ENCODE measurements at regions not wholly inside any gene's neighbourhood (a gene's known extent, or its start where the extent isn't known, plus 50 kb on each side); places are given as distances from the start of the nearest gene placed in this dataset.

GRCh38 chr10:3992382-3993178, 207.6 kb upstream of the KLF6 start:
- Histone ChIP-seq H3K23me2 (ENCODE audit: insufficient read length, low read depth, low read length, poor library complexity, severe bottlenecking) (no peaks in the 10 kb centered on the region), H3K18ac (ENCODE audit: insufficient read length, low read depth, low read length) (no peak overlapping the region), H2BK20ac (ENCODE audit: low read depth, low read length, poor library complexity, severe bottlenecking) (no peak overlapping the region), H3K9ac (ENCODE audit: extremely low read depth, insufficient read length, low read length) (no peak overlapping the region), H4K8ac (replicated peaks; ENCODE audit: insufficient read length, low read depth, low read length) (no peak overlapping the region), H3K4me2 (ENCODE audit: insufficient read depth, insufficient read length, low read length) (no peak overlapping the region), H2AFZ (ENCODE audit: low read length) (no peak overlapping the region), H2BK15ac (ENCODE audit: low read depth, low read length) (no peak overlapping the region), H2BK12ac (ENCODE audit: insufficient read length, low read depth, low read length) (no peak overlapping the region), H3K4ac (ENCODE audit: low read depth, low read length) (no peak overlapping the region), H3K79me1 (ENCODE audit: insufficient read depth, low read depth, low read length, poor library complexity, severe bottlenecking) (no peaks in the 10 kb centered on the region), H2BK120ac (ENCODE audit: low read depth, low read length, poor library complexity, severe bottlenecking) (no peak overlapping the region), H2BK5ac (ENCODE audit: insufficient read length, low read length) (no peak overlapping the region), H3T11ph (ENCODE audit: low read length) (no peak overlapping the region), H4K20me1 (ENCODE audit: control insufficient read depth, insufficient read depth, insufficient read length) (no peaks in the 10 kb centered on the region), H4K91ac (ENCODE audit: insufficient read length, low read depth, low read length) (no peak overlapping the region), H3K27ac (ENCODE audit: insufficient read length, low read depth, low read length) (no peak overlapping the region), H3K79me2 (ENCODE audit: insufficient read depth, low read length) (no peaks in the 10 kb centered on the region), H3K27me3 (ENCODE audit: insufficient read depth, low read length) (no peaks in the 10 kb centered on the region), H3K14ac (ENCODE audit: insufficient read depth, low read length) (no peak overlapping the region), H3K4me1 (ENCODE audit: insufficient read depth, low read length) (no peaks in the 10 kb centered on the region), H4K5ac (ENCODE audit: insufficient read length, low read depth, low read length) (no peak overlapping the region), H2AK5ac (ENCODE audit: insufficient read length, low read length) (no peak overlapping the region), H3K9me3 (ENCODE audit: control insufficient read depth, low read depth, low read length) (no peaks in the 10 kb centered on the region), H3K56ac (ENCODE audit: insufficient read length, low read depth, low read length) (no peak overlapping the region), H3K23ac (ENCODE audit: insufficient read length, low read depth, low read length) (no peak overlapping the region)
- no peaks in the 10 kb centered on the region for H3K9me3 Mint-ChIP-seq
- H3K4me1 Mint-ChIP-seq = peaks cover 10 to 11% of the 10 kb centered on the region in 2 experiments; a peak in 3 of 4 replicates
- H3K36me3 Mint-ChIP-seq (ENCODE audit: insufficient read depth in 1 of 3, low read depth in 3 of 3) = no peaks in the 10 kb centered on the region
- H3K4me3 Mint-ChIP-seq = no peak overlapping the region
- no CpG with 5 or more reads among the region's 16 CpGs for WGBS (ENCODE audit: extremely low coverage, insufficient read length, low lambda C conversion rate)
- DNase-seq = no peak
- no peaks in the 10 kb centered on the region; the same call in none of the 2 replicates for H3K27me3 Mint-ChIP-seq (ENCODE audit: low read depth)
- no peak for TF ChIP-seq CTCF (conservative IDR thresholded peaks at IDR 0.05)
- peak overlapping the region in 1 of 3 experiments; percentile 23; a peak in 2 of 7 replicates for H3K27ac Mint-ChIP-seq
